ENCODE measurements at regions not wholly inside any gene's neighbourhood (a gene's known extent, or its start where the extent isn't known, plus 50 kb on each side); places are given as distances from the start of the nearest gene placed in this dataset.

DNA sequence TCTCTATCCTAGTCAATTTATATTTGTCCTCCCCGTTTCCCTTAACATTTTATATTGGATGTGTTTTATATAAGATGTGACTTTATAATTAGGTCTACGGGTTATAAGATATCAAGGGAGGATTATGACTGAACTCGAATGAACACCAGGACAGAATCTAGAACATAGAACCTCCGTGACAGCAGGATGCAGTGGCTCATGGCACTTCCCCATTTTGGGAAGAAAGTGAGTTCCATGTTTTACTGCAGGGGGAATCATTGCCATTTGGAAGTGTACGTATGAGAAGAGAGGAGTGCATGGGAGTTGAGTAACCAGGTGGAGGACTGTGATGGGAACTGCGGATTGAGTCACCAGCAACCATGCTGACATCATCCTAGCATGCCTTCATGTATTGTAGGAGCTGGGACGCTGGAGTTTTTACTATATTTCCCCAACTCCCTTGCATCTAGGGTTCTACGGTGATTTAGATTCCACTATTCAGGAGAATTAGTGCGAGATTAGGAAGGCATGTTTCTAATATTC is 56.1 kb upstream of the FOXC1 start:
- no peak for DNase-seq

GRCh38 chr6:1554141-1554475 is 55.6 kb upstream of the FOXC1 start:
- no peak for DNase-seq

DNA sequence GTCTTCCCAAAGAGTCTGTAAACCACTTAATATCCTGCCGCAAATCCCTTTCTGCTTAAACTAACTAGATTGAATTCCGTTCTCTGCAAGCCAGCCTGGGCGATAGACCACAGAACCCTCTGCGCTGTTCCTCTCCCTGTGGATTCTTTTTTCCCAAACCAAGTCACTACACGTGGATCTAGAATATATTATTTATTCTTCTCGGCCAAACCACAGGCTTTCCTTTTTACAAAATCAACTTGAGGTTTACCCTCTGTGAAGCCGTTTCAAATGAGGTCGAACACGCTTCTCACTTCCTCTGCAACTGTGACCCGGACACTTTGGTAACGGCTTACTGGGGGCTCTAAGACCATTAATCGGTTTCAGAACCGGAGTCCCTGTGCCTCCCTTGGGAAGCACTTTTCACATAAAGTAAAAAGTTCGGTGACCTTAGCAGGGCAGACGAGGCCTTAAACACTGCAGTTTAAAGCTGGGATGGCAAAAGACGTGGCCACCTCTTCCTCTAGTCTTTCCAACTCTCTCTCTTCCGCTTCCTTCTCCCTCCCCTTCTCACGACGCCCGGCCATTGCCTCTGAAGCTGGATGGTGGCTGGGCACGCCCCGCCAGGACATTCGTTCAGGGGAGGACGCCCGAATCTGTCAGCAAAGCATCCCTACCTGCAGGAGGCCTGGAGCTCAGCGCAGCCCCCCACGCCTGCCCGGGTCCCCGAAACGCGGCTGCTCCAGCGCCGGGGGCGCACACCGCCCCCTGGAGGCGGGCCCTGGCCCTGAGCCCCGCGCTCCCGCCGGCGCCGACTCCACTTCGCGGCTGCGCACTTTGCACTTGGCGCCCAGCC is 55.0 kb upstream of the FOXC1 start:
- DNase-seq: peak; percentile 61

DNA sequence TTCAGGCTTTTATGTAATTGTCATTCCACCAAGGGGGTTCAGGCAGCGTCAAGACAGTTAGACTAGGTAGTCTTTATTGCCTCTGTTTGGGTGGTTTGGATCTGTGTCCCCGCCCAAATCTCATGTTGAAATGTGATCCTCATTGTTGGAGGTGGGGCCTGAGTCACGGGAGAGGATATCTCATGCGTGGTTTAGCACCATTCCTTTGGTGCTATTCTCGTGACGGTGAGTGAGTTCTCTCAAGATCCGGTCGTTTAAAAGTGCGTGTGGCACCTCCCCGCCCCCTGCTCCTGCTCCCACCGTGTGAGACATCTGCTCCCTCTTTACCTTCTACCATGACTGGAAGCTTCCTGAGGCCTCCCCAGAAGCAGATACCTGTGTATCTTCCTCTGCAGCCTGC is 51.3 kb upstream of the FOXC1 start:
- DNase-seq: peak; percentile 12

Measured in fibroblast of skin of abdomen (primary cell).